ENCODE measurements at regions not wholly inside any gene's neighbourhood (a gene's known extent, or its start where the extent isn't known, plus 50 kb on each side); places are given as distances from the start of the nearest gene placed in this dataset.

GRCh38 chr3:157713101-157713500, 209.9 kb upstream of the VEPH1 start:
- H3K4me3 ChIP-seq (ENCODE audit: low read length): no peak overlapping the region
- no peak for TF ChIP-seq CTCF (conservative IDR thresholded peaks at IDR 0.05; ENCODE audit: low read length)
- DNase-seq (ENCODE audit: low read depth): no peak

- no peak for TF ChIP-seq CTCF (conservative IDR thresholded peaks at IDR 0.05; ENCODE audit: low read length)
- H3K4me3 ChIP-seq (ENCODE audit: low read length): no peak overlapping the region
- DNase-seq (ENCODE audit: low read depth): no peak
Observed at GRCh38 chr3:157705258-157705657, 202.0 kb upstream of the VEPH1 start.

GRCh38 chr3:157700405-157700804, 197.2 kb upstream of the VEPH1 start:
- TF ChIP-seq CTCF (conservative IDR thresholded peaks at IDR 0.05; ENCODE audit: low read length): no peak
- DNase-seq (ENCODE audit: low read depth): no peak
- H3K4me3 ChIP-seq (ENCODE audit: low read length): no peak overlapping the region

- TF ChIP-seq CTCF (conservative IDR thresholded peaks at IDR 0.05; ENCODE audit: low read length): no peak
- H3K4me3 ChIP-seq (ENCODE audit: low read length): no peak overlapping the region
- DNase-seq (ENCODE audit: low read depth): peak; percentile 58
Observed at GRCh38 chr3:157695586-157695985, 192.4 kb upstream of the VEPH1 start.

- no peak overlapping the region for H3K4me3 ChIP-seq (ENCODE audit: low read length)
- no peak for DNase-seq (ENCODE audit: low read depth)
- TF ChIP-seq CTCF (conservative IDR thresholded peaks at IDR 0.05; ENCODE audit: low read length): no peak
Observed at GRCh38 chr3:157695103-157695502, 191.9 kb upstream of the VEPH1 start.

GRCh38 chr3:157693762-157694161, 190.5 kb upstream of the VEPH1 start:
- no peak for TF ChIP-seq CTCF (conservative IDR thresholded peaks at IDR 0.05; ENCODE audit: low read length)
- H3K4me3 ChIP-seq (ENCODE audit: low read length): no peak overlapping the region
- no peak for DNase-seq (ENCODE audit: low read depth)

GRCh38 chr3:157692468-157692867, 189.3 kb upstream of the VEPH1 start:
- DNase-seq (ENCODE audit: low read depth): no peak
- no peak for TF ChIP-seq CTCF (conservative IDR thresholded peaks at IDR 0.05; ENCODE audit: low read length)
- no peak overlapping the region for H3K4me3 ChIP-seq (ENCODE audit: low read length)
